ENCODE measurements at regions not wholly inside any gene's neighbourhood (a gene's known extent, or its start where the extent isn't known, plus 50 kb on each side); places are given as distances from the start of the nearest gene placed in this dataset.
A peak's percentile ranks its signal among the peaks of the same experiment; 100 is the strongest.

GRCh38 chr9:115492869-115493268, 374.9 kb upstream of the TNC start:
- DNase-seq, result no peak

GRCh38 chr9:115494393-115494792, 376.4 kb upstream of the TNC start:
- no peak for DNase-seq

- no peak for DNase-seq
Measured at GRCh38 chr9:115495052-115495635, 377.2 kb upstream of the TNC start.

- no peak for DNase-seq
Measured at GRCh38 chr9:115495836-115496235, 377.9 kb upstream of the TNC start.

- DNase-seq, result no peak
Measured at GRCh38 chr9:115498303-115498702, 380.3 kb upstream of the TNC start.

GRCh38 chr9:115507148-115507547, 389.2 kb upstream of the TNC start:
- DNase-seq, result no peak

GRCh38 chr9:115513148-115513547, 395.2 kb upstream of the TNC start:
- DNase-seq, result no peak

GRCh38 chr9:115514454-115514853, 396.5 kb upstream of the TNC start:
- no peak for DNase-seq

- DNase-seq, result no peak
Measured at GRCh38 chr9:115517335-115518075, 399.5 kb upstream of the TNC start.

GRCh38 chr9:115520646-115521045, 402.7 kb upstream of the TNC start:
- no peak for DNase-seq

- DNase-seq, result no peak
Measured at GRCh38 chr9:115522912-115523311, 405.0 kb upstream of the TNC start.

- DNase-seq, result peak; percentile 0
Measured at GRCh38 chr9:115524453-115525059, 406.6 kb upstream of the TNC start.

GRCh38 chr9:115525111-115526058, 407.4 kb upstream of the TNC start:
- no peak for DNase-seq

GRCh38 chr9:115531410-115532125, 413.6 kb upstream of the TNC start:
- DNase-seq, result no peak

- DNase-seq, result no peak
Measured at GRCh38 chr9:115533511-115533910, 415.6 kb upstream of the TNC start.

- DNase-seq, result no peak
Measured at GRCh38 chr9:115540091-115540490, 422.1 kb upstream of the TNC start.

- DNase-seq, result no peak
Measured at GRCh38 chr9:115543511-115543910, 425.6 kb upstream of the TNC start.

- DNase-seq, result no peak
Measured at GRCh38 chr9:115548609-115549260, 430.8 kb upstream of the TNC start.

- no peak for DNase-seq
Measured at GRCh38 chr9:115551396-115551795, 433.4 kb upstream of the TNC start.

- DNase-seq, result no peak
Measured at GRCh38 chr9:115553060-115553773, 435.3 kb upstream of the TNC start.

- no peak for DNase-seq
Measured at GRCh38 chr9:115556432-115556831, 438.5 kb upstream of the TNC start.
